Glomerular endothelial cell (primary cell): ENCODE measurements at regions not wholly inside any gene's neighbourhood (a gene's known extent, or its start where the extent isn't known, plus 50 kb on each side); places are given as distances from the start of the nearest gene placed in this dataset.
"Not testable (repeated sequence)": the region's sequence is repeated elsewhere in the genome, so short reads cannot be mapped to it uniquely, and the experiment has no call there.

ENCODE experiments used
- DNase-seq: peaks from one replicate; pipeline ENCODE4 v3.0.0-alpha.2; 2011; ENCODE audit warnings: low read depth, low spot score; ENCODE audit errors: extremely low read depth

GRCh38 chr20:51928931-51929330 is 126.6 kb upstream of the SALL4 start:
- no peak for DNase-seq

GRCh38 chr20:51927970-51928369 is 125.6 kb upstream of the SALL4 start:
- not testable (repeated sequence) for DNase-seq

GRCh38 chr20:51926670-51927305 is 124.5 kb upstream of the SALL4 start:
- DNase-seq = peak; percentile 88

- no peak for DNase-seq
Observed at GRCh38 chr20:51924509-51924908, 122.2 kb upstream of the SALL4 start.

- no peak for DNase-seq
Observed at GRCh38 chr20:51923633-51924032, 121.3 kb upstream of the SALL4 start.

- not testable (repeated sequence) for DNase-seq
Observed at GRCh38 chr20:51922812-51923211, 120.5 kb upstream of the SALL4 start.

GRCh38 chr20:51918561-51918960 is 116.2 kb upstream of the SALL4 start:
- no peak for DNase-seq

- DNase-seq = no peak
Observed at GRCh38 chr20:51917886-51918535, 115.7 kb upstream of the SALL4 start.

GRCh38 chr20:51916244-51916643 is 113.9 kb upstream of the SALL4 start:
- DNase-seq = no peak

- no peak for DNase-seq
Observed at GRCh38 chr20:51914758-51915157, 112.4 kb upstream of the SALL4 start.

- no peak for DNase-seq
Observed at GRCh38 chr20:51910321-51911050, 108.2 kb upstream of the SALL4 start.

- no peak for DNase-seq
Observed at GRCh38 chr20:51906679-51907078, 104.4 kb upstream of the SALL4 start.

- no peak for DNase-seq
Observed at GRCh38 chr20:51906049-51906448, 103.7 kb upstream of the SALL4 start.

GRCh38 chr20:51902933-51903332 is 100.6 kb upstream of the SALL4 start:
- no peak for DNase-seq

- no peak for DNase-seq
Observed at GRCh38 chr20:51900443-51900842, 98.1 kb upstream of the SALL4 start.

GRCh38 chr20:51899674-51900073 is 97.4 kb upstream of the SALL4 start:
- DNase-seq = no peak

GRCh38 chr20:51898788-51899187 is 96.5 kb upstream of the SALL4 start:
- DNase-seq = no peak

- no peak for DNase-seq
Observed at GRCh38 chr20:51894619-51895018, 92.3 kb upstream of the SALL4 start.

- DNase-seq = no peak
Observed at GRCh38 chr20:51894201-51894600, 91.9 kb upstream of the SALL4 start.

- no peak for DNase-seq
Observed at GRCh38 chr20:51893723-51894122, 91.4 kb upstream of the SALL4 start.

GRCh38 chr20:51890003-51890402 is 87.7 kb upstream of the SALL4 start:
- DNase-seq = no peak

- no peak for DNase-seq
Observed at GRCh38 chr20:51889466-51889865, 87.1 kb upstream of the SALL4 start.
